ENCODE measurements at regions not wholly inside any gene's neighbourhood (a gene's known extent, or its start where the extent isn't known, plus 50 kb on each side); places are given as distances from the start of the nearest gene placed in this dataset.

DNA sequence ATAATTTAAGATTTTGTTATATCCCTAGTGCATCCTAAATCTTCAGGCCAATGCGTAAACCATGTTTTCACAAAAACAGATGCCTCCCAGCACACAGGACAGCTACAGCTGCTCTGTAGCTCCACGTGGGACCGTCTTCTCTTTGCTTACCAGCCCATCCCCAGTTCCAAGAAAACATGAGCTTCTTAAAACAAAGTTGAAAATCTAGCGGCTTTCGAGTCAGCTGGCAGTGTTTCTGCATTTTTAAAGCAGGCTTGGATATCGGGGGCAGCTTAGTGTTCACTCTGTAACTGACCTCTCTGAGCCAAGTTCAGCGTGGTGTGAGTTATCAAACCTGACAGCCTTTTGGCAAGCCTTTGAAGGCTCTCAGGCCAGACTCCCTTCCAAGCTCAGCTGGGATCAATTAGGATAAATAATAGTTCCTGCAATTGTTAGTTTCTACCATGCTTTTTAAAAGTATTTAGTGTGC is 881.5 kb downstream of the LTN1 start:
- H3K4me3 ChIP-seq (ENCODE audit: low read depth, low read length) = no peak overlapping the region
- no peak for DNase-seq

DNA sequence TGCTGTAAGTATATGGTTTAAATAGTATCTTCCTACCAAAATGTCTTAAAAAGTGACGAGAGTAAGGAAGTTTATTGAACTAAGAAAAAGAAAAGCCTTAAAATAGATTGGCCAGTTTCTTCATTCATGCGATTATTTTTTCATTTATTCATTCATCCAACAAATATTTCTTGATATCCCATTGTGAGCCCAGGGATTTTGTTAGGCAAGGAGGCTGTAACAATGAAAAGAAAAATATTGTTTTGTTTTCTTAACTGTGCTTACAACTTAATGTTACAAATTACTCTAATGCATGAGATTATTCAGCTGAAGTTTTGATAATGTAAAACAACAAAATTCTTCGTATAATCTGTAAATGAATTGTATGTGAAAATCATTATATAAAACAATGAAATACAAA is 882.0 kb downstream of the LTN1 start:
- no peaks in the 10 kb centered on the region for H3K36me3 ChIP-seq
- no peak for DNase-seq
- no peak overlapping the region for H3K27ac ChIP-seq
- H3K4me3 ChIP-seq (ENCODE audit: low read depth, low read length) = no peak overlapping the region
- H3K27me3 ChIP-seq (ENCODE audit: insufficient read depth, low read depth, severe bottlenecking) = peaks cover 84% of the 10 kb centered on the region
- H3K9me3 ChIP-seq (ENCODE audit: severe bottlenecking) = no peaks in the 10 kb centered on the region
- TF ChIP-seq, protein P1, sequence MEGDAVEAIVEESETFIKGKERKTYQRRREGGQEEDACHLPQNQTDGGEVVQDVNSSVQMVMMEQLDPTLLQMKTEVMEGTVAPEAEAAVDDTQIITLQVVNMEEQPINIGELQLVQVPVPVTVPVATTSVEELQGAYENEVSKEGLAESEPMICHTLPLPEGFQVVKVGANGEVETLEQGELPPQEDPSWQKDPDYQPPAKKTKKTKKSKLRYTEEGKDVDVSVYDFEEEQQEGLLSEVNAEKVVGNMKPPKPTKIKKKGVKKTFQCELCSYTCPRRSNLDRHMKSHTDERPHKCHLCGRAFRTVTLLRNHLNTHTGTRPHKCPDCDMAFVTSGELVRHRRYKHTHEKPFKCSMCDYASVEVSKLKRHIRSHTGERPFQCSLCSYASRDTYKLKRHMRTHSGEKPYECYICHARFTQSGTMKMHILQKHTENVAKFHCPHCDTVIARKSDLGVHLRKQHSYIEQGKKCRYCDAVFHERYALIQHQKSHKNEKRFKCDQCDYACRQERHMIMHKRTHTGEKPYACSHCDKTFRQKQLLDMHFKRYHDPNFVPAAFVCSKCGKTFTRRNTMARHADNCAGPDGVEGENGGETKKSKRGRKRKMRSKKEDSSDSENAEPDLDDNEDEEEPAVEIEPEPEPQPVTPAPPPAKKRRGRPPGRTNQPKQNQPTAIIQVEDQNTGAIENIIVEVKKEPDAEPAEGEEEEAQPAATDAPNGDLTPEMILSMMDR (IDR thresholded peaks at IDR 0.05; ENCODE audit: low read depth, low read length) = no peak

More for the DNA sequence above, 881.5 kb downstream of the LTN1 start:
- Histone ChIP-seq H3K9me3 (ENCODE audit: severe bottlenecking) (no peaks in the 10 kb centered on the region), H3K27me3 (ENCODE audit: insufficient read depth, low read depth, severe bottlenecking) (peaks cover 84% of the 10 kb centered on the region), H3K27ac (no peak overlapping the region), H3K36me3 (no peaks in the 10 kb centered on the region)
- TF ChIP-seq, protein P1 (IDR thresholded peaks at IDR 0.05; ENCODE audit: low read depth, low read length) = no peak

DNA sequence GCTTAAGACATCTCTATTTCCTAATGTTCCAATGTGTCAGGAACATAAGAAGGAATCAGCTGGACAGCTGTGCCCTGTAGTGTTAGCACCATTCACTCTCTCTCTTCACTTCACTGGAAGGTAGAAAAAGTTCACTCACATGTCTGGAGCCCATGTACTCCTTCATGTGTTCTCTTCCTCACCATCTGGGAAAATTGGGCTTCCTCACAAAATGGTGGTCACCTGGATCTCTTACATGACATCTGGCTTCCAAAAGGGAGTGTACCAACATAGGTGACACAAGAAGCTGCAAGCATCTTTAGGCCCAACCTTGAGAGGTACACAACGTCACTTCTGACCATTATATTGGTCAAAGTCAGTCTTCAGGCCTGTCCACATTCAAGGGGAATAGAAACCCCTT is 882.6 kb downstream of the LTN1 start:
- DNase-seq = no peak
- no peak overlapping the region for H3K4me3 ChIP-seq (ENCODE audit: low read depth, low read length)
- no peaks in the 10 kb centered on the region for H3K9me3 ChIP-seq (ENCODE audit: severe bottlenecking)
- H3K27ac ChIP-seq = no peak overlapping the region
- TF ChIP-seq, protein P1 (IDR thresholded peaks at IDR 0.05; ENCODE audit: low read depth, low read length) = no peak
- H3K36me3 ChIP-seq = no peaks in the 10 kb centered on the region
- peaks cover 78% of the 10 kb centered on the region for H3K27me3 ChIP-seq (ENCODE audit: insufficient read depth, low read depth, severe bottlenecking)

DNA sequence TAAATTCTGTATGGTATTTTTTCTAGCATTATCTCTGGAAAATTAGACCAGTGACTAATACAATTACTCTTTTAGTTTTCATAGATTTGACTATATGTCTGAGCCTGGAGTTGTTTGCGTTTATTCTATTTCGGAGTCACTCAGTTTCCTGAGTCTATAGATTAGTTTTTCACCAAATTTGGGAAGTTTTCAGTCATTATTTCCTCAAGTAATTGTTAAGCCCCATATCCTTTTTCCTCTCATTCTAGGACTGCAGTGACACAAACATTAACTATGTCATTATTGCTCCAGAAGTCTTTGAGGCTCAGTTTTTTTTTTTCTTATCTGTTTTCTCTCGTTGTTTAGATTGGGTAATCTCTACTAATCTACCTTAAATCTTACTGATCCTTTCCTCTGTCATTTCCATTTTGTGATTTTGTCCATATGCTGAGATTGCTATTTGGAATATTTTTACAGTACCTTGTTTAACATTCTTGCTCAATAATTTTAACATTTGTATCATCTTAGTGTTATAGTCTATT is 886.2 kb downstream of the LTN1 start:
- Histone ChIP-seq H3K27ac (no peak overlapping the region), H3K9me3 (ENCODE audit: severe bottlenecking) (no peaks in the 10 kb centered on the region), H3K27me3 (ENCODE audit: insufficient read depth, low read depth, severe bottlenecking) (peaks cover 68% of the 10 kb centered on the region), H3K4me3 (ENCODE audit: low read depth, low read length) (no peak overlapping the region), H3K36me3 (no peaks in the 10 kb centered on the region)
- TF ChIP-seq, protein P1 (IDR thresholded peaks at IDR 0.05; ENCODE audit: low read depth, low read length) = no peak
- DNase-seq = no peak

DNA sequence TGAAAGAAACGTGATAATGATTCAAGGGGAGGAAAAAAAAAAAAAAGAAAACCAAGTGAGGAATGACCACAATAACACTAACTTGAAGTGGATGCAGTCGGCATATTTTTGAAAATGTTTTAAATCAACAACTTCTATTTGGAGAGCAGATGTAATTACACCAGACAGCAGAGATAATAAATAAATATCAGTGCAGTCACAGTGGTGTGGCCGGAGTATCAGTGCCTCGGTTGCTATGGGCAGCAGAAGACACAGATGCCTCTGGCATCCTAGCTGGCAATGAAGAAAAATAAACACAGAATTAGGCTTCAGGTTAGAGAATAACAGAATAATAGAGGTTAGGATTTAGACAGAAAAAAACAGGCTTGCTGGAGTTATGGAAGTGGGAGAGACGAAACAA is 888.3 kb downstream of the LTN1 start:
- Histone ChIP-seq H3K27me3 (ENCODE audit: insufficient read depth, low read depth, severe bottlenecking) (peaks cover 59% of the 10 kb centered on the region), H3K9me3 (ENCODE audit: severe bottlenecking) (no peaks in the 10 kb centered on the region), H3K36me3 (no peaks in the 10 kb centered on the region), H3K4me3 (ENCODE audit: low read depth, low read length) (no peak overlapping the region), H3K27ac (no peak overlapping the region)
- TF ChIP-seq, protein P1 (IDR thresholded peaks at IDR 0.05; ENCODE audit: low read depth, low read length) = no peak
- DNase-seq = no peak

DNA sequence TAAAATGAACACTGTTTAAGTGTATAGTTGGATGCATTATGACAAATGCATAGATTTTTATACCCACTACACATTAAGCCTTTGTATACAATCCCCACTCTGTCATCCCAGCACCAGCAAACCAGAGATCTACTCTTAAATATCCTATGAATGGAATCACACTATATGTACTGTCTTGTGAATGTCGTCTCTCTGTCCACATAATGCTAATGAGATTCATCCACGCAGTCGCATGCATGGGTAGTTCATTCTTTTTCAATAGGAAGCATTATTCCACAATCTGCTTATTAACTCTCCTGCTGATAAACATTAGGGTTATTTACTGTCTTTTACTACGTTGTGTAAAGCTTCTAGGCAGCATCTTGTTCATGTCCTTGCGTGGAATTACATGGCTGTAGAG is 892.3 kb downstream of the LTN1 start:
- no peak overlapping the region for H3K4me3 ChIP-seq (ENCODE audit: low read depth, low read length)

More for the DNA sequence above, 892.3 kb downstream of the LTN1 start:
- H3K27me3 ChIP-seq (ENCODE audit: insufficient read depth, low read depth, severe bottlenecking) = peaks cover 55% of the 10 kb centered on the region
- H3K27ac ChIP-seq = no peak overlapping the region
- TF ChIP-seq, protein P1 (IDR thresholded peaks at IDR 0.05; ENCODE audit: low read depth, low read length) = no peak
- DNase-seq = no peak
- H3K9me3 ChIP-seq (ENCODE audit: severe bottlenecking) = no peaks in the 10 kb centered on the region
- no peaks in the 10 kb centered on the region for H3K36me3 ChIP-seq
